GM12878 (cell line): ENCODE measurements at regions not wholly inside any gene's neighbourhood (a gene's known extent, or its start where the extent isn't known, plus 50 kb on each side); places are given as distances from the start of the nearest gene placed in this dataset.

Experiments used
- ATAC-seq: fragments of 200-7000 bp; cut with Tn5 transposase; 3 replicates; pipeline ENCODE4 v1.9.1; 2020; ENCODE audit warnings: mild to moderate bottlenecking, moderate library complexity
- BruUV-seq: library from RNA; stranded (reverse); fragments of 400-500 nt; replicated peaks from 2 replicates; lab custom pipeline; 2021; lab: Mats Ljungman, UMichigan
- CTCF ChIA-PET: fragments of 300-600 bp; sonication (Branson Sonifier 250); formaldehyde crosslinking; extraction: SDS; loops from one replicate; lab custom pipeline; 2021; ENCODE audit warnings: inconsistent platforms; lab: Yijun Ruan, JAX
- POLR2A ChIA-PET: fragments of 350-600 bp; formaldehyde crosslinking; extraction: SDS; loops from one replicate; lab custom pipeline; 2021; ENCODE audit warnings: inconsistent platforms; lab: Charles Lee
- RAD21 ChIA-PET: fragments of 300-600 bp; sonication (Branson Sonifier 250); formaldehyde crosslinking; loops from one replicate; lab custom pipeline; 2023; ENCODE audit warnings: antibody characterized with exemption; ENCODE audit not compliant: unreplicated experiment; lab: Charles Lee
- SMC1A ChIA-PET: fragments of 300-600 bp; sonication (Branson Sonifier 250); formaldehyde crosslinking; loops from one replicate; lab custom pipeline; 2023; ENCODE audit not compliant: unreplicated experiment, uncharacterized antibody; lab: Charles Lee
- DNase-seq: peaks from one replicate; pipeline ENCODE4 v3.0.0-alpha.2; 2011; ENCODE audit warnings: low read depth, low spot score
- FAIRE-seq: peaks from 3 replicates; lab custom pipeline; 2011; peaks lifted over from hg19 to GRCh38; lab: Jason Lieb, UNC
- H2AFZ ChIP-seq: 2 replicates; pipeline ENCODE4 v1.6.0; 2011; ENCODE audit warnings: low read depth, low read length, control low read depth; ENCODE audit not compliant: control insufficient read depth
- H3K27ac ChIP-seq: 2 replicates; pipeline ENCODE4 v1.5.1; 2011; ENCODE audit warnings: control low read depth; ENCODE audit not compliant: control insufficient read depth, insufficient read depth
- H3K27me3 ChIP-seq, 2 experiments: replicated peaks in 1 of 2; 2 replicates each; pipeline versions ENCODE4 v1.6.0 to v1.6.1; 2011; ENCODE audit warnings: low read length in 1 of 2; ENCODE audit not compliant: control insufficient read depth in 2 of 2, insufficient read depth in 2 of 2
- H3K36me3 ChIP-seq, 2 experiments: 2 replicates each; pipeline ENCODE4 v1.5.1; 2011; ENCODE audit warnings: low read length in 1 of 2; ENCODE audit not compliant: control insufficient read depth in 2 of 2, insufficient read depth in 2 of 2
- H3K4me1 ChIP-seq: 2 replicates; pipeline ENCODE4 v1.6.1; 2011; ENCODE audit warnings: mild to moderate bottlenecking, low read length, moderate library complexity, mixed read lengths; ENCODE audit not compliant: control insufficient read depth, insufficient read depth
- H3K4me2 ChIP-seq: 2 replicates; pipeline ENCODE4 v1.6.0; 2011; ENCODE audit warnings: control low read depth; ENCODE audit not compliant: control insufficient read depth, insufficient read depth
- H3K4me3 ChIP-seq: fragments of 200-600 bp; sonication (generic); 2 replicates; pipeline ENCODE4 v1.5.1; 2016
- H3K79me2 ChIP-seq: 2 replicates; pipeline ENCODE4 v1.6.0; 2011; ENCODE audit warnings: low read length; ENCODE audit not compliant: control insufficient read depth, insufficient read depth
- H3K9ac ChIP-seq: 2 replicates; pipeline ENCODE4 v1.8.0; 2011; ENCODE audit warnings: low read length, control low read depth, mixed read lengths; ENCODE audit not compliant: control insufficient read depth, insufficient read depth
- H3K9me3 ChIP-seq: replicated peaks from 3 replicates; pipeline ENCODE4 v1.5.1; 2011; ENCODE audit warnings: mild to moderate bottlenecking, low read length; ENCODE audit not compliant: control insufficient read depth, insufficient read depth
- H4K20me1 ChIP-seq: 2 replicates; pipeline ENCODE4 v1.6.0; 2011; ENCODE audit not compliant: control insufficient read depth, insufficient read depth
- CHD4 ChIP-seq: fragments of 200-600 bp; sonication (generic); IDR thresholded peaks from 2 replicates; pipeline ENCODE4 v1.6.1; 2016; ENCODE audit warnings: mild to moderate bottlenecking
- HDAC6 ChIP-seq: fragments of 200-600 bp; sonication (generic); IDR thresholded peaks from one replicate; pipeline ENCODE4 v1.8.0; 2017; ENCODE audit warnings: antibody characterized with exemption; ENCODE audit not compliant: unreplicated experiment
- RUNX3 ChIP-seq: IDR thresholded peaks from 2 replicates; pipeline ENCODE4 v1.6.1; 2012; ENCODE audit warnings: low read length, inconsistent platforms
- SRF ChIP-seq, 2 experiments: IDR thresholded peaks; 2 replicates each; pipeline ENCODE4 v1.6.1; 2011; ENCODE audit warnings: low read depth in 2 of 2, low read length in 2 of 2, mild to moderate bottlenecking in 1 of 2, moderate library complexity in 1 of 2
- WGBS: methylation state at CpG from one replicate; pipeline ENCODE4 v1.1.6; 2016; ENCODE audit warnings: low lambda C conversion rate; ENCODE audit not compliant: insufficient replicate concordance, insufficient coverage; ENCODE audit errors: missing lambda C conversion rate; 5-methylcytosine and 5-hydroxymethylcytosine counted together
- in situ Hi-C: fragments of 300-500 bp; cut with MboI; formaldehyde crosslinking; loops from 9 replicates; pipeline ENCODE4 v1.14.3; 2018; ENCODE audit warnings: mixed read lengths
- intact Hi-C: fragments of 100-400 bp; cut with micrococcal nuclease; formaldehyde crosslinking; loops from one replicate; pipeline ENCODE4 v1.14.2; 2022; ENCODE audit not compliant: unreplicated experiment
- TF ChIP-seq, protein P1 (sequence below): fragments of 450-650 bp; conservative IDR thresholded peaks from 2 replicates; pipeline ENCODE4 v1.6.1; 2017; ENCODE audit warnings: mild to moderate bottlenecking, moderate library complexity

DNA sequence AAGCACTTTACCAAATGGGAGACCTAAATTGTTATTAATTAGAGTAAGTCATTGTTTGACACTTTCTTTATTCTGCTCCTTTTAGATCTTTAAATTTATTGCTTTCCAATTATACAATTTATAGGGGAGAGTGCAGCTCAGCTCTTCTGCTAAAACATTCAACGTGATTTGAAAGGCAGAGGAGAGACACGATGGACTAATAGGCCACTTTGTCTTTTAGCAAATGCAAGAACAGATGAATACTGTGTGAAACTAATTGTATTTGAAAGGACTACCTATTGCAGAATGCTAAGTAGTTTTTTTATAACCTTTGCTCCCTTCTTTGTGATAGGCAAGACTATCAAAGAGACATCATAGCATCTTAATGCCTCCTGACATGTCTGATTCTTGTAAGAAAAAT is 320.4 kb upstream of the KLF3 start (continued):
- TF ChIP-seq SRF (IDR thresholded peaks at IDR 0.05; ENCODE audit: low read depth in 2 of 2, low read length in 2 of 2) (no peak), CHD4 (no peak)
- TF ChIP-seq, protein P1, sequence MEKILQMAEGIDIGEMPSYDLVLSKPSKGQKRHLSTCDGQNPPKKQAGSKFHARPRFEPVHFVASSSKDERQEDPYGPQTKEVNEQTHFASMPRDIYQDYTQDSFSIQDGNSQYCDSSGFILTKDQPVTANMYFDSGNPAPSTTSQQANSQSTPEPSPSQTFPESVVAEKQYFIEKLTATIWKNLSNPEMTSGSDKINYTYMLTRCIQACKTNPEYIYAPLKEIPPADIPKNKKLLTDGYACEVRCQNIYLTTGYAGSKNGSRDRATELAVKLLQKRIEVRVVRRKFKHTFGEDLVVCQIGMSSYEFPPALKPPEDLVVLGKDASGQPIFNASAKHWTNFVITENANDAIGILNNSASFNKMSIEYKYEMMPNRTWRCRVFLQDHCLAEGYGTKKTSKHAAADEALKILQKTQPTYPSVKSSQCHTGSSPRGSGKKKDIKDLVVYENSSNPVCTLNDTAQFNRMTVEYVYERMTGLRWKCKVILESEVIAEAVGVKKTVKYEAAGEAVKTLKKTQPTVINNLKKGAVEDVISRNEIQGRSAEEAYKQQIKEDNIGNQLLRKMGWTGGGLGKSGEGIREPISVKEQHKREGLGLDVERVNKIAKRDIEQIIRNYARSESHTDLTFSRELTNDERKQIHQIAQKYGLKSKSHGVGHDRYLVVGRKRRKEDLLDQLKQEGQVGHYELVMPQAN: no peak

DNA sequence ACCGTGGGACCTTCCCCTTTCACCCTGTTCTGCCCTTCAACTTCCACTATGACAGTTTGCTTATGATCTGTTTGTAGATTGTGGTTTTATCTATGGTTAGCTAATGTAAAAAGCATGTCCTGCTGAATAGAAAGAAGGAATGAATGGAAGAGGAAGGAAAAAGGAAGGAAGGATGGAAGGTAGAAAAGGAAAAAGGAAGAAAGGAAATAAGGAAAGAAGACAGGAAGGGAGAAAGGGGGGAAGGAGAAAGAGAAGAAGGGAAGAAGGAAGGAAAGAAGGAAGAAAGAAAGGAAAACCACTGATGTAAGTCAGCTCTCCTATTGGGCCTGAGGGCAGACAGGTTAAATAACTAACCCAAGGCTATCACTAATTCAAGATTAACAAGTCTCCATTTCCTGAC is 319.1 kb upstream of the KLF3 start:
- FAIRE-seq: no peak
- Histone ChIP-seq H3K4me1 (no peaks in the 10 kb centered on the region), H3K9me3 (peaks cover 1% of the 10 kb centered on the region; the same call in 1 of the 3 replicates), H3K27me3 (no peaks in the 10 kb centered on the region), H3K36me3 (no peaks in the 10 kb centered on the region), H3K4me3 (no peak overlapping the region), H3K4me2 (no peak overlapping the region), H2AFZ (no peak overlapping the region), H3K27ac (no peak overlapping the region), H4K20me1 (no peaks in the 10 kb centered on the region), H3K79me2 (no peaks in the 10 kb centered on the region), H3K9ac (no peak overlapping the region)
- BruUV-seq: no TSS peak
- in situ Hi-C loops: no loop called here
- ChIA-PET CTCF (no interaction called here), POLR2A (no interaction called here), SMC1A (interaction anchor here (0.8 kb wide), 1 partner anchor 34 kb away, joined by 3 read pairs; no protein-coding TSS in a partner anchor), RAD21 (no interaction called here)
- ATAC-seq: no peak
- DNase-seq: no peak
- WGBS: 0% methylated on average over 1 of the region's 1 CpG
- intact Hi-C loops: no loop called here
- 0 out of 2 replicates have a peak, but pooled peaks have one; percentile 8 for TF ChIP-seq RUNX3
- no peak for TF ChIP-seq HDAC6
